ENCODE measurements at regions not wholly inside any gene's neighbourhood (a gene's known extent, or its start where the extent isn't known, plus 50 kb on each side); places are given as distances from the start of the nearest gene placed in this dataset.

DNA sequence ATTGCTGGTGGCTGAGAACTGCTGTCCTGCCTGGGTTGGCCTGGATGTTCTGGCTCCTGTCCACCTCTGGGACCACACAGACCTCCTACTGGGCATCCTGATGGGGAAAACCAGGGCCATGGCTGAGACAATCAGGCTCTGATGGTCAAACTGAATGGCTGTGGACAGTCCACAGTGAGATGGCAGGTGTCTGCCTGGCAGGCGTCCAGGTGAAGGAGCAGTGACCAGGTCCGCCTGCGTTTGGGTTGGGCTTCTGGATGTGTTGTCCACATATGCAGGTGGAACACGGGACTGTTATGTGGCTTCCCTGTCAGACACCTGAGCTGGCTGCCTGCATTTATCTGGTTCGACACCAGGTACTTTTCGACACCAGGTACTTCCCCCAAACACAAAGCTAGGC lies 241.7 kb downstream of the BUB3 start:
- TF ChIP-seq, protein P1, sequence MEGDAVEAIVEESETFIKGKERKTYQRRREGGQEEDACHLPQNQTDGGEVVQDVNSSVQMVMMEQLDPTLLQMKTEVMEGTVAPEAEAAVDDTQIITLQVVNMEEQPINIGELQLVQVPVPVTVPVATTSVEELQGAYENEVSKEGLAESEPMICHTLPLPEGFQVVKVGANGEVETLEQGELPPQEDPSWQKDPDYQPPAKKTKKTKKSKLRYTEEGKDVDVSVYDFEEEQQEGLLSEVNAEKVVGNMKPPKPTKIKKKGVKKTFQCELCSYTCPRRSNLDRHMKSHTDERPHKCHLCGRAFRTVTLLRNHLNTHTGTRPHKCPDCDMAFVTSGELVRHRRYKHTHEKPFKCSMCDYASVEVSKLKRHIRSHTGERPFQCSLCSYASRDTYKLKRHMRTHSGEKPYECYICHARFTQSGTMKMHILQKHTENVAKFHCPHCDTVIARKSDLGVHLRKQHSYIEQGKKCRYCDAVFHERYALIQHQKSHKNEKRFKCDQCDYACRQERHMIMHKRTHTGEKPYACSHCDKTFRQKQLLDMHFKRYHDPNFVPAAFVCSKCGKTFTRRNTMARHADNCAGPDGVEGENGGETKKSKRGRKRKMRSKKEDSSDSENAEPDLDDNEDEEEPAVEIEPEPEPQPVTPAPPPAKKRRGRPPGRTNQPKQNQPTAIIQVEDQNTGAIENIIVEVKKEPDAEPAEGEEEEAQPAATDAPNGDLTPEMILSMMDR (IDR thresholded peaks at IDR 0.05): no peak
- no peak for TF ChIP-seq POLR2A (IDR thresholded peaks at IDR 0.05)
